IMR-90 (cell line): ENCODE measurements at regions not wholly inside any gene's neighbourhood (a gene's known extent, or its start where the extent isn't known, plus 50 kb on each side); places are given as distances from the start of the nearest gene placed in this dataset.

Experiments
- ATAC-seq: fragments of 200-7000 bp; cut with Tn5 transposase; 2 replicates; pipeline ENCODE4 v1.9.1; 2020; ENCODE audit warnings: low read depth, mild to moderate bottlenecking, moderate library complexity
- BruUV-seq: library from RNA; stranded (reverse); fragments of 400-500 nt; replicated peaks from 2 replicates; lab custom pipeline; 2021; lab: Mats Ljungman, UMichigan
- CTCF ChIA-PET: fragments of 300-600 bp; formaldehyde crosslinking; extraction: SDS; loops from one replicate; lab custom pipeline; 2021; ENCODE audit warnings: antibody characterized with exemption; lab: Yijun Ruan, JAX
- POLR2A ChIA-PET: fragments of 300-600 bp; sonication (Branson Sonifier 250); formaldehyde crosslinking; loops from one replicate; lab custom pipeline; 2022; ENCODE audit warnings: antibody characterized with exemption; ENCODE audit not compliant: unreplicated experiment; lab: Charles Lee
- DNase-seq: peaks from one replicate; pipeline ENCODE4 v3.0.0; 2013
- H2AFZ ChIP-seq: replicated peaks from 2 replicates; pipeline ENCODE3; 2013; ENCODE audit warnings: low read length, mild to moderate bottlenecking; ENCODE audit not compliant: poor library complexity
- H2AK5ac ChIP-seq: 2 replicates; pipeline ENCODE4 v1.6.1; 2013; ENCODE audit warnings: low read depth, low read length, inconsistent platforms
- H2AK9ac ChIP-seq: replicated peaks from 2 replicates; pipeline ENCODE3; 2013; ENCODE audit warnings: mild to moderate bottlenecking, low read depth, low read length, moderate library complexity; ENCODE audit not compliant: poor library complexity
- H2BK120ac ChIP-seq: 2 replicates; pipeline ENCODE4 v1.6.1; 2013; ENCODE audit warnings: low read depth, low read length, inconsistent platforms
- H2BK15ac ChIP-seq: 3 replicates; pipeline ENCODE4 v1.6.1; 2013; ENCODE audit warnings: low read depth, low read length, inconsistent platforms
- H2BK20ac ChIP-seq: 2 replicates; pipeline ENCODE4 v1.6.1; 2013; ENCODE audit warnings: low read depth, mild to moderate bottlenecking, inconsistent platforms, low read length, moderate library complexity
- H2BK5ac ChIP-seq: 2 replicates; pipeline ENCODE4 v1.6.1; 2013; ENCODE audit warnings: mild to moderate bottlenecking, low read depth, low read length, inconsistent platforms; ENCODE audit not compliant: poor library complexity, severe bottlenecking
- H3K14ac ChIP-seq: replicated peaks from 2 replicates; pipeline ENCODE4 v1.6.1; 2013; ENCODE audit warnings: low read depth, low read length, inconsistent platforms
- H3K18ac ChIP-seq: 2 replicates; pipeline ENCODE4 v1.6.1; 2013; ENCODE audit warnings: low read depth, low read length, control low read depth
- H3K23ac ChIP-seq: 2 replicates; pipeline ENCODE4 v1.6.1; 2013; ENCODE audit warnings: low read depth, low read length, inconsistent platforms
- H3K27ac ChIP-seq: 2 replicates; pipeline ENCODE4 v1.5.1; 2013; ENCODE audit warnings: mild to moderate bottlenecking, control low read depth, low read length; ENCODE audit not compliant: insufficient read depth
- H3K27me3 ChIP-seq: 2 replicates; pipeline ENCODE4 v1.6.1; 2013; ENCODE audit warnings: low read length; ENCODE audit not compliant: control insufficient read depth, insufficient read depth
- H3K36me3 ChIP-seq: 2 replicates; pipeline ENCODE4 v1.6.1; 2013; ENCODE audit warnings: low read length, mixed read lengths; ENCODE audit not compliant: control insufficient read depth, insufficient read depth
- H3K4ac ChIP-seq: 2 replicates; pipeline ENCODE4 v1.6.1; 2013; ENCODE audit warnings: low read depth, low read length, inconsistent platforms
- H3K4me1 ChIP-seq: 2 replicates; pipeline ENCODE4 v1.6.1; 2013; ENCODE audit warnings: low read length, mixed read lengths; ENCODE audit not compliant: control insufficient read depth, insufficient read depth
- H3K4me2 ChIP-seq: 2 replicates; pipeline ENCODE4 v1.6.1; 2013; ENCODE audit warnings: low read depth, mild to moderate bottlenecking, control low read depth, low read length, moderate library complexity
- H3K4me3 ChIP-seq: 2 replicates; pipeline ENCODE4 v1.5.1; 2013; ENCODE audit warnings: low read depth, mild to moderate bottlenecking, control low read depth, low read length, moderate library complexity; ENCODE audit not compliant: insufficient read depth
- H3K56ac ChIP-seq: 2 replicates; pipeline ENCODE4 v1.6.1; 2013; ENCODE audit warnings: low read length, inconsistent platforms; ENCODE audit not compliant: insufficient read depth; ENCODE audit errors: extremely low read depth
- H3K79me1 ChIP-seq, 2 experiments: 2 replicates each; pipeline ENCODE4 v1.6.1; 2013; ENCODE audit warnings: low read length in 2 of 2, inconsistent platforms in 1 of 2, low read depth in 1 of 2
- H3K9ac ChIP-seq: 2 replicates; pipeline ENCODE4 v1.6.1; 2013; ENCODE audit warnings: low read depth, low read length, control low read depth
- H3K9me1 ChIP-seq: 2 replicates; pipeline ENCODE4 v1.6.1; 2013; ENCODE audit warnings: low read length, inconsistent platforms; ENCODE audit not compliant: insufficient read depth
- H3K9me3 ChIP-seq: 2 replicates; pipeline ENCODE4 v1.6.1; 2013; ENCODE audit warnings: low read length; ENCODE audit not compliant: control insufficient read depth, insufficient read depth
- H4K20me1 ChIP-seq: 2 replicates; pipeline ENCODE4 v1.6.1; 2013; ENCODE audit warnings: low read length, inconsistent platforms; ENCODE audit not compliant: insufficient read depth
- H4K5ac ChIP-seq: 2 replicates; pipeline ENCODE4 v1.6.1; 2013; ENCODE audit warnings: mild to moderate bottlenecking, low read depth, low read length, control low read depth
- H4K8ac ChIP-seq, 2 experiments: 2 replicates each; pipeline ENCODE4 v1.6.1; 2013; ENCODE audit warnings: low read depth in 2 of 2, low read length in 2 of 2, control low read depth in 1 of 2, inconsistent platforms in 1 of 2
- H4K91ac ChIP-seq: 2 replicates; pipeline ENCODE4 v1.6.1; 2013; ENCODE audit warnings: low read depth, low read length, inconsistent platforms; ENCODE audit not compliant: insufficient read depth
- ELK1 ChIP-seq: fragments of 150-350 bp; IDR thresholded peaks from 2 replicates; pipeline ENCODE4 v1.6.1; 2016; ENCODE audit warnings: low read depth, mild to moderate bottlenecking, low read length, moderate library complexity, borderline replicate concordance
- POLR2A ChIP-seq: IDR thresholded peaks from 2 replicates; pipeline ENCODE4 v1.6.1; 2012; ENCODE audit warnings: mild to moderate bottlenecking, low read depth, low read length
- RAD21 ChIP-seq: IDR thresholded peaks from 2 replicates; pipeline ENCODE4 v1.6.1; 2012; ENCODE audit warnings: low read length, improper control_type of control experiment
- RCOR1 ChIP-seq: IDR thresholded peaks from 2 replicates; pipeline ENCODE4 v1.6.1; 2012; ENCODE audit warnings: mild to moderate bottlenecking, low read length, improper control_type of control experiment; ENCODE audit not compliant: insufficient replicate concordance
- WGBS, 2 experiments: methylation state at CpG; one replicate each; pipeline versions ENCODE4 v1.1.5 to v1.1.7; 2013; ENCODE audit warnings: missing lambda C conversion rate in 2 of 2; ENCODE audit not compliant: insufficient read length in 1 of 2; ENCODE audit errors: extremely low coverage in 2 of 2; 5-methylcytosine and 5-hydroxymethylcytosine counted together
- dilution Hi-C: fragments of 300-500 bp; cut with HindIII; formaldehyde crosslinking; loops from one replicate; pipeline ENCODE4 v1.14.3; 2018; ENCODE audit warnings: low sequenced_read_pairs; ENCODE audit not compliant: unreplicated experiment
- in situ Hi-C: fragments of 300-500 bp; cut with MboI; formaldehyde crosslinking; loops from 3 replicates; pipeline ENCODE4 v1.14.3; 2019; ENCODE audit warnings: low sequenced_read_pairs, inconsistent platforms, mixed read lengths
- intact Hi-C: fragments of 100-400 bp; cut with micrococcal nuclease; formaldehyde crosslinking; loops from 2 replicates; pipeline ENCODE4 v1.10.0; 2022

DNA sequence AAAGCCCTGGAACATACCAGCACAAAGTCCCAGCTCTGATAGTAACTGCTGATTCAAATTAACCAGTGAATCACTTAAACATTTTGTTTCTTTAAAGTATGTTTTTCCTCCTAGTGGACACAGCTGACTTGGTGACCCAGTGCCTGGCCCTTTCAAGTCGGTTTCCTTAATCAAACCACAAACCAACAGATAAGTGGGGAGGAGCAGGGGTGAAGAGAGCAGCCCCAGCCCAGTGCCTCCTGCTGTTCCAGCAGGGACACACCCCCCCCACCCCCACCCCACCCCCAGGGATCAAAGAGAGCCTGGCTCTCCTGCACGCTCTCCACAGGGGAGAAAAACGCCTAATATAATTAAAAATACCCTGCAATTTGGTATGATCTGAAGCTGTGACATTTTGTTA, 55.4 kb upstream of the TBXT start:
- no peak overlapping the region for H3K18ac ChIP-seq
- H3K9me3 ChIP-seq: no peaks in the 10 kb centered on the region
- H3K4me1 ChIP-seq: no peaks in the 10 kb centered on the region
- H4K20me1 ChIP-seq: no peaks in the 10 kb centered on the region
- H2BK5ac ChIP-seq: no peak overlapping the region
- CTCF ChIA-PET: no interaction called here
- intact Hi-C loops: no loop called here
- no peak overlapping the region for H4K5ac ChIP-seq
- H3K9ac ChIP-seq: no peak overlapping the region
- no peak overlapping the region for H3K4me2 ChIP-seq
- H3K4ac ChIP-seq: no peak overlapping the region
- dilution Hi-C loops: no loop called here
- WGBS, 2 experiments: no CpG with 5 or more reads among the region's 3 CpGs
- no peak overlapping the region for H4K8ac ChIP-seq
- no peaks in the 10 kb centered on the region for H3K79me1 ChIP-seq
- no peaks in the 10 kb centered on the region; the same call in 1 of the 2 replicates for H3K27me3 ChIP-seq
- no peak overlapping the region for H3K23ac ChIP-seq
- no peak overlapping the region for H2AFZ ChIP-seq
- no peak overlapping the region for H3K14ac ChIP-seq
- H3K36me3 ChIP-seq: no peaks in the 10 kb centered on the region
- H2BK20ac ChIP-seq: no peak overlapping the region
- no peak overlapping the region for H2BK15ac ChIP-seq
- in situ Hi-C loops: no loop called here
- H4K91ac ChIP-seq: no peak overlapping the region
- no peaks in the 10 kb centered on the region for H3K9me1 ChIP-seq
- no peak for ATAC-seq
- BruUV-seq: no TSS peak
- no peak overlapping the region for H3K4me3 ChIP-seq
- H2AK9ac ChIP-seq: no peak overlapping the region
- TF ChIP-seq RCOR1: no peak
- TF ChIP-seq ELK1: no peak
- no peak for TF ChIP-seq POLR2A
- TF ChIP-seq RAD21: no peak
- DNase-seq: no peak
- POLR2A ChIA-PET: no interaction called here
- H2BK120ac ChIP-seq: no peak overlapping the region
- no peak overlapping the region for H3K56ac ChIP-seq
- no peak overlapping the region for H3K27ac ChIP-seq
- H2AK5ac ChIP-seq: no peak overlapping the region
